ENCODE measurements at regions not wholly inside any gene's neighbourhood (a gene's known extent, or its start where the extent isn't known, plus 50 kb on each side); places are given as distances from the start of the nearest gene placed in this dataset.
A peak's percentile ranks its signal among the peaks of the same experiment; 100 is the strongest.

GRCh38 chr1:218867941-218868626 is 305.6 kb upstream of the LYPLAL1 start:
- DNase-seq, result no peak
- intact Hi-C loops (cut with DNase I), result no loop called here

GRCh38 chr1:218869276-218869675 is 304.4 kb upstream of the LYPLAL1 start:
- no peak for DNase-seq
- intact Hi-C loops (cut with DNase I), result no loop called here
- no peak for ATAC-seq (ENCODE audit: poor library complexity)

More at GRCh38 chr1:218867941-218868626, 305.6 kb upstream of the LYPLAL1 start:
- ATAC-seq (ENCODE audit: poor library complexity), result peak; percentile 63

- DNase-seq (no peak), ATAC-seq (ENCODE audit: poor library complexity) (no peak)
- intact Hi-C loops (cut with DNase I), result no loop called here
These were observed 301.7 kb upstream of the LYPLAL1 start for GRCh38 chr1:218872026-218872425.

GRCh38 chr1:218872928-218873327 is 300.8 kb upstream of the LYPLAL1 start:
- intact Hi-C loops (cut with DNase I), result no loop called here
- no peak for ATAC-seq (ENCODE audit: poor library complexity)
- DNase-seq, result no peak

- DNase-seq (no peak), ATAC-seq (ENCODE audit: poor library complexity) (no peak)
- intact Hi-C loops (cut with DNase I), result no loop called here
These were observed 299.4 kb upstream of the LYPLAL1 start for GRCh38 chr1:218874313-218874712.

- DNase-seq (no peak), ATAC-seq (ENCODE audit: poor library complexity) (no peak)
- intact Hi-C loops (cut with DNase I), result no loop called here
These were observed 298.8 kb upstream of the LYPLAL1 start for GRCh38 chr1:218874801-218875400.

- ATAC-seq (ENCODE audit: poor library complexity) (no peak), DNase-seq (no peak)
- intact Hi-C loops (cut with DNase I), result no loop called here
These were observed 295.3 kb upstream of the LYPLAL1 start for GRCh38 chr1:218878369-218878768.

GRCh38 chr1:218880484-218881060 is 293.1 kb upstream of the LYPLAL1 start:
- no peak for ATAC-seq (ENCODE audit: poor library complexity)
- intact Hi-C loops (cut with DNase I), result no loop called here
- DNase-seq, result no peak

- ATAC-seq (ENCODE audit: poor library complexity), result no peak
- DNase-seq, result no peak
These were observed 291.2 kb upstream of the LYPLAL1 start for GRCh38 chr1:218882454-218882853.

GRCh38 chr1:218886101-218886871 is 287.4 kb upstream of the LYPLAL1 start:
- DNase-seq, result peak; percentile 69
- ATAC-seq (ENCODE audit: poor library complexity), result peak; percentile 71
- intact Hi-C loops (cut with DNase I), result no loop called here

More at GRCh38 chr1:218882454-218882853, 291.2 kb upstream of the LYPLAL1 start:
- intact Hi-C loops (cut with DNase I), result no loop called here

- ATAC-seq (ENCODE audit: poor library complexity) (no peak), DNase-seq (no peak)
- intact Hi-C loops (cut with DNase I), result no loop called here
These were observed 286.3 kb upstream of the LYPLAL1 start for GRCh38 chr1:218887141-218887925.

- no peak for ATAC-seq (ENCODE audit: poor library complexity)
- intact Hi-C loops (cut with DNase I), result no loop called here
These were observed 283.2 kb upstream of the LYPLAL1 start for GRCh38 chr1:218890451-218890850.

GRCh38 chr1:218891577-218891976 is 282.1 kb upstream of the LYPLAL1 start:
- intact Hi-C loops (cut with DNase I), result no loop called here
- DNase-seq (no peak), ATAC-seq (ENCODE audit: poor library complexity) (no peak)

More at GRCh38 chr1:218890451-218890850, 283.2 kb upstream of the LYPLAL1 start:
- DNase-seq, result no peak

- ATAC-seq (ENCODE audit: poor library complexity) (no peak), DNase-seq (no peak)
- intact Hi-C loops (cut with DNase I), result no loop called here
These were observed 278.6 kb upstream of the LYPLAL1 start for GRCh38 chr1:218895064-218895587.

- intact Hi-C loops (cut with DNase I), result no loop called here
- no peak for DNase-seq
- ATAC-seq (ENCODE audit: poor library complexity), result no peak
These were observed 277.5 kb upstream of the LYPLAL1 start for GRCh38 chr1:218896202-218896601.

GRCh38 chr1:218898921-218899320 is 274.8 kb upstream of the LYPLAL1 start:
- DNase-seq (no peak), ATAC-seq (ENCODE audit: poor library complexity) (no peak)
- intact Hi-C loops (cut with DNase I), result no loop called here

GRCh38 chr1:218900615-218901014 is 273.1 kb upstream of the LYPLAL1 start:
- DNase-seq (no peak), ATAC-seq (ENCODE audit: poor library complexity) (no peak)
- intact Hi-C loops (cut with DNase I), result no loop called here

- intact Hi-C loops (cut with DNase I), result no loop called here
- ATAC-seq (ENCODE audit: poor library complexity), result no peak
- DNase-seq, result no peak
These were observed 269.3 kb upstream of the LYPLAL1 start for GRCh38 chr1:218904416-218904815.
